K562 (cell line): ENCODE measurements at regions not wholly inside any gene's neighbourhood (a gene's known extent, or its start where the extent isn't known, plus 50 kb on each side); places are given as distances from the start of the nearest gene placed in this dataset.

ENCODE experiments used
- ATAC-seq: fragments of 200-7000 bp; cut with Tn5 transposase; 3 replicates; pipeline ENCODE4 v1.9.1; 2020; ENCODE audit warnings: moderate library complexity
- BruUV-seq: library from RNA; stranded (reverse); fragments of 400-500 nt; replicated peaks from 2 replicates; lab custom pipeline; 2021; lab: Mats Ljungman, UMichigan
- CTCF ChIA-PET: fragments of 300-600 bp; formaldehyde crosslinking; extraction: SDS; loops from one replicate; lab custom pipeline; 2021; ENCODE audit warnings: low intra/inter-chr PET ratio; lab: Yijun Ruan, JAX
- POLR2A ChIA-PET: fragments of 300-600, 350-650 bp; sonication (Branson Sonifier 250); formaldehyde crosslinking; extraction: SDS; loops from one replicate; lab custom pipeline; 2021; ENCODE audit warnings: antibody characterized with exemption, inconsistent platforms; lab: Yijun Ruan, JAX
- DNase-seq, 4 experiments: peaks; one replicate each; pipeline versions ENCODE4 v3.0.0 to v3.0.0-alpha.2; 2011 to 2018; ENCODE audit warnings: low spot score in 3 of 4, mixed read lengths in 3 of 4; ENCODE audit errors: extremely low read depth in 1 of 4
- FAIRE-seq: peaks from 2 replicates; lab custom pipeline; 2011; peaks lifted over from hg19 to GRCh38; lab: Jason Lieb, UNC
- H2AFZ ChIP-seq: 2 replicates; pipeline ENCODE4 v1.6.0; 2011; ENCODE audit warnings: low read depth, low read length, control low read depth, inconsistent platforms
- H3K27ac ChIP-seq: fragments of 200-600 bp; 3 replicates; pipeline ENCODE4 v1.8.0; 2011; ENCODE audit warnings: low read depth, mild to moderate bottlenecking, control low read depth, inconsistent platforms, low read length, moderate library complexity, mixed read lengths; ENCODE audit errors: extremely low read depth
- H3K27me3 ChIP-seq, 2 experiments: fragments of 300-600 bp in 1 of 2; 2 replicates in 1 of 2; 3 replicates in 1 of 2; pipeline versions ENCODE4 v1.6.0 to v1.8.0; 2011; ENCODE audit warnings: inconsistent platforms in 2 of 2, low read length in 2 of 2, mild to moderate bottlenecking in 1 of 2, mixed read lengths in 1 of 2, moderate library complexity in 1 of 2; ENCODE audit not compliant: control insufficient read depth in 2 of 2, insufficient read depth in 2 of 2
- H3K36me3 ChIP-seq: fragments of 300-600 bp; 3 replicates; pipeline ENCODE4 v1.8.0; 2011; ENCODE audit warnings: mild to moderate bottlenecking, low read length, inconsistent platforms; ENCODE audit not compliant: control insufficient read depth, insufficient read depth
- H3K4me1 ChIP-seq, 2 experiments: fragments of 200-600 bp in 1 of 2; replicated peaks in 1 of 2; 2 replicates in 1 of 2; 3 replicates in 1 of 2; pipeline versions ENCODE4 v1.5.1 to v1.8.0; 2011; ENCODE audit warnings: inconsistent platforms in 2 of 2, low read length in 2 of 2, mild to moderate bottlenecking in 1 of 2, mixed read lengths in 1 of 2, moderate library complexity in 1 of 2; ENCODE audit not compliant: control insufficient read depth in 2 of 2, insufficient read depth in 2 of 2
- H3K4me2 ChIP-seq: 2 replicates; pipeline ENCODE4 v1.6.1; 2011; ENCODE audit warnings: low read length, control low read depth, inconsistent platforms, mixed read lengths; ENCODE audit not compliant: insufficient read depth
- H3K4me3 ChIP-seq: fragments of 200-600 bp; sonication (generic), shearing (Covaris generic); 2 replicates; pipeline ENCODE4 v1.5.1; 2016; ENCODE audit warnings: control low read depth, inconsistent platforms
- H3K79me2 ChIP-seq: fragments of 200-600 bp; 3 replicates; pipeline ENCODE4 v1.8.0; 2011; ENCODE audit warnings: low read length, inconsistent platforms; ENCODE audit not compliant: control insufficient read depth, insufficient read depth
- H3K9ac ChIP-seq, 2 experiments: 2 replicates each; pipeline versions ENCODE4 v1.6.0 to v1.6.1; 2011; ENCODE audit warnings: low read depth in 2 of 2, low read length in 2 of 2, control low read depth in 1 of 2, inconsistent platforms in 1 of 2, mild to moderate bottlenecking in 1 of 2, mixed read lengths in 1 of 2; ENCODE audit not compliant: insufficient read depth in 1 of 2
- H3K9me1 ChIP-seq: one replicate; pipeline ENCODE4 v1.6.0; 2011; ENCODE audit warnings: inconsistent platforms, mild to moderate bottlenecking, low read length, moderate library complexity; ENCODE audit not compliant: control insufficient read depth, insufficient read depth
- H3K9me3 ChIP-seq: replicated peaks from 2 replicates; pipeline ENCODE4 v1.5.1; 2011; ENCODE audit warnings: low read depth, low read length, inconsistent platforms; ENCODE audit not compliant: control insufficient read depth, insufficient read depth
- H4K20me1 ChIP-seq: replicated peaks from 2 replicates; pipeline ENCODE4 v1.6.1; 2011; ENCODE audit warnings: low read length, inconsistent platforms, mixed read lengths; ENCODE audit not compliant: control insufficient read depth, insufficient read depth
- ARHGAP35 ChIP-seq: fragments of 450-650 bp; IDR thresholded peaks from 2 replicates; pipeline ENCODE4 v1.6.1; 2018; ENCODE audit not compliant: partially characterized antibody
- C11orf30 ChIP-seq: fragments of 450-650 bp; IDR thresholded peaks from 2 replicates; pipeline ENCODE4 v1.6.1; 2016; ENCODE audit warnings: low read depth, mild to moderate bottlenecking
- DLX4 ChIP-seq: fragments of 250-450 bp; sonication (Bioruptor Pico); IDR thresholded peaks from 2 replicates; pipeline ENCODE4 v1.6.1; 2021; ENCODE audit warnings: mild to moderate bottlenecking
- HINFP ChIP-seq: fragments of 450-650 bp; conservative IDR thresholded peaks from 2 replicates; pipeline ENCODE4 v1.6.1; 2016; ENCODE audit warnings: missing genetic modification characterization, low read depth, mild to moderate bottlenecking, control low read depth, missing compliant biosample characterization
- HIVEP1 ChIP-seq: fragments of 250-450 bp; sonication (Bioruptor Pico); IDR thresholded peaks from 2 replicates; pipeline ENCODE4 v1.4.0; 2020; ENCODE audit warnings: mild to moderate bottlenecking
- NBN ChIP-seq: fragments of 450-650 bp; IDR thresholded peaks from 2 replicates; pipeline ENCODE4 v1.6.1; 2016; ENCODE audit warnings: low read depth, mild to moderate bottlenecking
- RB1 ChIP-seq: fragments of 450-650 bp; IDR thresholded peaks from 2 replicates; pipeline ENCODE4 v1.6.1; 2017; ENCODE audit warnings: low read depth, mild to moderate bottlenecking
- SRSF7 ChIP-seq: fragments of 200-400 bp; formaldehyde crosslinking; optimal IDR thresholded peaks from 2 replicates; pipeline ENCODE3; 2017; ENCODE audit warnings: mild to moderate bottlenecking, low read depth, low read length
- ZC3H8 ChIP-seq: fragments of 450-650 bp; IDR thresholded peaks from 2 replicates; pipeline ENCODE4 v1.6.1; 2017
- ZNF668 ChIP-seq: fragments of 250-450 bp; sonication (Bioruptor Pico); IDR thresholded peaks from 2 replicates; pipeline ENCODE4 v1.8.0; 2022; ENCODE audit warnings: mild to moderate bottlenecking, inconsistent platforms
- WGBS: fragments of 100-300 bp; shearing (Covaris generic); methylation state at CpG from one replicate; pipeline ENCODE4 v1.1.6; 2016; ENCODE audit warnings: low coverage, mixed read lengths; ENCODE audit not compliant: insufficient coverage; ENCODE audit errors: missing lambda C conversion rate; 5-methylcytosine and 5-hydroxymethylcytosine counted together
- in situ Hi-C: fragments of 300-500 bp; cut with MboI; formaldehyde crosslinking; loops from 4 replicates; pipeline ENCODE4 v1.15.0; 2018; ENCODE audit warnings: inconsistent platforms, mixed read lengths
- intact Hi-C: fragments of 100-400 bp; cut with micrococcal nuclease; formaldehyde crosslinking; loops from 2 replicates; pipeline ENCODE4 v1.14.2; 2022

GRCh38 chr3:116618138-116618537 is 91.4 kb upstream of the TUSC7 start:
- no peaks in the 10 kb centered on the region for H3K79me2 ChIP-seq
- H3K36me3 ChIP-seq: no peaks in the 10 kb centered on the region
- WGBS: 0% methylated on average over 2 of the region's 2 CpGs
- H3K9ac ChIP-seq: no peak overlapping the region
- DNase-seq (no peak), FAIRE-seq (no peak), ATAC-seq (no peak)
- no peak overlapping the region for H2AFZ ChIP-seq
- ChIA-PET CTCF (no interaction called here), POLR2A (no interaction called here)
- no TSS peak for BruUV-seq
- no peaks in the 10 kb centered on the region for H3K4me1 ChIP-seq
- H3K4me2 ChIP-seq: no peak overlapping the region
- H3K27me3 ChIP-seq: no peaks in the 10 kb centered on the region
- TF ChIP-seq NBN: no peak
- TF ChIP-seq SRSF7: no peak
- TF ChIP-seq HIVEP1 (CRISPR knock-in tag): no peak
- TF ChIP-seq RB1: no peak
- TF ChIP-seq HINFP (tag): no peak
- no peak for TF ChIP-seq ZC3H8
- no peak for TF ChIP-seq ARHGAP35
- TF ChIP-seq DLX4 (CRISPR knock-in tag): no peak
- no peak for TF ChIP-seq C11orf30
- TF ChIP-seq ZNF668 (CRISPR knock-in tag): no peak
- no peak overlapping the region for H3K27ac ChIP-seq
- H4K20me1 ChIP-seq: no peaks in the 10 kb centered on the region
- H3K9me1 ChIP-seq: no peaks in the 10 kb centered on the region
- no peaks in the 10 kb centered on the region for H3K9me3 ChIP-seq
- intact Hi-C loops (no loop called here), in situ Hi-C loops (no loop called here)
- H3K4me3 ChIP-seq: no peak overlapping the region
